Adrenal gland (tissue), 5 donors: ENCODE measurements at regions not wholly inside any gene's neighbourhood (a gene's known extent, or its start where the extent isn't known, plus 50 kb on each side); places are given as distances from the start of the nearest gene placed in this dataset.

Experiments
- CTCF ChIP-seq, 6 experiments: fragments of 450-650 bp in 4 of 6; fragments of 200-600 bp in 2 of 6; sonication (generic) in 1 of 6; IDR thresholded peaks; 1 replicate in 5 of 6; 2 replicates in 1 of 6; pipeline versions ENCODE4 v1.5.1 to v1.8.0; 2016 to 2021; ENCODE audit warnings: antibody characterized with exemption in 6 of 6, mild to moderate bottlenecking in 2 of 6, moderate library complexity in 1 of 6
- POLR2A ChIP-seq, 2 donors: fragments of 450-650 bp; IDR thresholded peaks; one replicate each; pipeline ENCODE4 v1.6.1; 2017; ENCODE audit warnings: antibody characterized with exemption in 2 of 2, mild to moderate bottlenecking in 2 of 2, moderate library complexity in 1 of 2
- donor health status: DM: no; HTN: no; CAD: no.

GRCh38 chr2:128640166-128640844 lies 321.6 kb upstream of the HS6ST1 start:
- TF ChIP-seq CTCF (IDR thresholded peaks at IDR 0.05) = no peak
- TF ChIP-seq POLR2A (IDR thresholded peaks at IDR 0.05) = no peak
